ENCODE measurements at regions not wholly inside any gene's neighbourhood (a gene's known extent, or its start where the extent isn't known, plus 50 kb on each side); places are given as distances from the start of the nearest gene placed in this dataset.

GRCh38 chr17:69914520-69914919 is 160.5 kb upstream of the KCNJ16 start:
- TF ChIP-seq EZH2 (IDR thresholded peaks at IDR 0.05; ENCODE audit: insufficient read depth, poor library complexity, severe bottlenecking), result no peak
- TF ChIP-seq EZH2phosphoT487 (IDR thresholded peaks at IDR 0.05; ENCODE audit: insufficient read depth, low read depth), result no peak

Measured in GM23248 (cell line).